ENCODE measurements at regions not wholly inside any gene's neighbourhood (a gene's known extent, or its start where the extent isn't known, plus 50 kb on each side); places are given as distances from the start of the nearest gene placed in this dataset.
A peak's percentile ranks its signal among the peaks of the same experiment; 100 is the strongest.

GRCh38 chr2:4831751-4832150, 860.4 kb upstream of the SOX11 start:
- DNase-seq (ENCODE audit: low read depth, low spot score), result peak; percentile 7

- no peak for DNase-seq (ENCODE audit: low read depth, low spot score)
These were observed 859.5 kb upstream of the SOX11 start for GRCh38 chr2:4832642-4833041.

GRCh38 chr2:4838626-4839025, 853.6 kb upstream of the SOX11 start:
- DNase-seq (ENCODE audit: low read depth, low spot score), result no peak

- DNase-seq (ENCODE audit: low read depth, low spot score), result no peak
These were observed 851.4 kb upstream of the SOX11 start for GRCh38 chr2:4840791-4841190.

GRCh38 chr2:4844881-4845280, 847.3 kb upstream of the SOX11 start:
- no peak for DNase-seq (ENCODE audit: low read depth, low spot score)

GRCh38 chr2:4862031-4862430, 830.2 kb upstream of the SOX11 start:
- DNase-seq (ENCODE audit: low read depth, low spot score), result no peak

GRCh38 chr2:4866198-4866597, 826.0 kb upstream of the SOX11 start:
- no peak for DNase-seq (ENCODE audit: low read depth, low spot score)

- DNase-seq (ENCODE audit: low read depth, low spot score), result no peak
These were observed 823.7 kb upstream of the SOX11 start for GRCh38 chr2:4868466-4868865.

GRCh38 chr2:4869154-4869553, 823.0 kb upstream of the SOX11 start:
- no peak for DNase-seq (ENCODE audit: low read depth, low spot score)

GRCh38 chr2:4873364-4873763, 818.8 kb upstream of the SOX11 start:
- no peak for DNase-seq (ENCODE audit: low read depth, low spot score)

GRCh38 chr2:4873876-4874593, 818.1 kb upstream of the SOX11 start:
- DNase-seq (ENCODE audit: low read depth, low spot score), result no peak

GRCh38 chr2:4882421-4882820, 809.8 kb upstream of the SOX11 start:
- DNase-seq (ENCODE audit: low read depth, low spot score), result peak; percentile 20

GRCh38 chr2:4882941-4883340, 809.2 kb upstream of the SOX11 start:
- DNase-seq (ENCODE audit: low read depth, low spot score), result no peak

GRCh38 chr2:4883375-4883774, 808.8 kb upstream of the SOX11 start:
- DNase-seq (ENCODE audit: low read depth, low spot score), result no peak

GRCh38 chr2:4884117-4884571, 808.0 kb upstream of the SOX11 start:
- DNase-seq (ENCODE audit: low read depth, low spot score), result no peak

- no peak for DNase-seq (ENCODE audit: low read depth, low spot score)
These were observed 800.8 kb upstream of the SOX11 start for GRCh38 chr2:4891394-4891793.

GRCh38 chr2:4895371-4895770, 796.8 kb upstream of the SOX11 start:
- DNase-seq (ENCODE audit: low read depth, low spot score), result no peak

GRCh38 chr2:4898706-4899105, 793.5 kb upstream of the SOX11 start:
- peak; percentile 17 for DNase-seq (ENCODE audit: low read depth, low spot score)

GRCh38 chr2:4900242-4900641, 791.9 kb upstream of the SOX11 start:
- no peak for DNase-seq (ENCODE audit: low read depth, low spot score)

- no peak for DNase-seq (ENCODE audit: low read depth, low spot score)
These were observed 791.1 kb upstream of the SOX11 start for GRCh38 chr2:4900861-4901770.

GRCh38 chr2:4903656-4904348, 788.4 kb upstream of the SOX11 start:
- DNase-seq (ENCODE audit: low read depth, low spot score), result no peak

GRCh38 chr2:4908461-4908860, 783.7 kb upstream of the SOX11 start:
- DNase-seq (ENCODE audit: low read depth, low spot score), result no peak

Measured in smooth muscle cell of the brain vasculature (primary cell).